ENCODE measurements at regions not wholly inside any gene's neighbourhood (a gene's known extent, or its start where the extent isn't known, plus 50 kb on each side); places are given as distances from the start of the nearest gene placed in this dataset.

- Histone ChIP-seq H3K9ac (ENCODE audit: low read depth, low read length, poor library complexity, severe bottlenecking) (no peak overlapping the region), H3K4me2 (ENCODE audit: low read depth, low read length, poor library complexity, severe bottlenecking) (no peak overlapping the region), H4K20me1 (ENCODE audit: insufficient read depth, low read length, poor library complexity, severe bottlenecking) (no peaks in the 10 kb centered on the region), H3K36me3 (ENCODE audit: insufficient read depth, low read length) (no peaks in the 10 kb centered on the region), H3K9me3 (ENCODE audit: insufficient read depth, low read depth, low read length) (no peaks in the 10 kb centered on the region), H3K4me3 (ENCODE audit: low read length, poor library complexity, severe bottlenecking) (no peak overlapping the region), H3F3A (ENCODE audit: low read depth) (no peaks in the 10 kb centered on the region), H3K79me2 (ENCODE audit: insufficient read depth, low read length) (no peaks in the 10 kb centered on the region), H2AFZ (ENCODE audit: low read length) (no peak overlapping the region), H3K27me3 (ENCODE audit: insufficient read depth, low read length, poor library complexity, severe bottlenecking) (no peaks in the 10 kb centered on the region), H3K4me1 (ENCODE audit: insufficient read depth, low read length, poor library complexity, severe bottlenecking) (no peaks in the 10 kb centered on the region), H3K9me2 (replicated peaks; ENCODE audit: low read depth, low read length) (no peaks in the 10 kb centered on the region)
- TF ChIP-seq EZH2phosphoT487 (IDR thresholded peaks at IDR 0.05; ENCODE audit: borderline replicate concordance) (no peak), CTCF (conservative IDR thresholded peaks at IDR 0.05; ENCODE audit: low read length) (no peak)
These were observed 55.7 kb upstream of the SHISA3 start for GRCh38 chr4:42341518-42342026.

GRCh38 chr4:42342459-42342858, 54.8 kb upstream of the SHISA3 start:
- Histone ChIP-seq H3K4me1 (ENCODE audit: insufficient read depth, low read length, poor library complexity, severe bottlenecking) (no peaks in the 10 kb centered on the region), H3K9ac (ENCODE audit: low read depth, low read length, poor library complexity, severe bottlenecking) (no peak overlapping the region), H4K20me1 (ENCODE audit: insufficient read depth, low read length, poor library complexity, severe bottlenecking) (no peaks in the 10 kb centered on the region), H3K27me3 (ENCODE audit: insufficient read depth, low read length, poor library complexity, severe bottlenecking) (no peaks in the 10 kb centered on the region), H3F3A (ENCODE audit: low read depth) (no peaks in the 10 kb centered on the region), H3K9me3 (ENCODE audit: insufficient read depth, low read depth, low read length) (no peaks in the 10 kb centered on the region), H3K79me2 (ENCODE audit: insufficient read depth, low read length) (no peaks in the 10 kb centered on the region), H3K4me3 (ENCODE audit: low read length, poor library complexity, severe bottlenecking) (no peak overlapping the region), H3K36me3 (ENCODE audit: insufficient read depth, low read length) (no peaks in the 10 kb centered on the region), H3K9me2 (replicated peaks; ENCODE audit: low read depth, low read length) (no peaks in the 10 kb centered on the region), H2AFZ (ENCODE audit: low read length) (no peak overlapping the region), H3K4me2 (ENCODE audit: low read depth, low read length, poor library complexity, severe bottlenecking) (no peak overlapping the region)
- TF ChIP-seq EZH2phosphoT487 (IDR thresholded peaks at IDR 0.05; ENCODE audit: borderline replicate concordance) (no peak), CTCF (conservative IDR thresholded peaks at IDR 0.05; ENCODE audit: low read length) (no peak)

GRCh38 chr4:42344309-42344708, 53.0 kb upstream of the SHISA3 start:
- H2AFZ ChIP-seq (ENCODE audit: low read length): no peak overlapping the region
- H3K9me2 ChIP-seq (replicated peaks; ENCODE audit: low read depth, low read length): no peaks in the 10 kb centered on the region
- no peaks in the 10 kb centered on the region for H4K20me1 ChIP-seq (ENCODE audit: insufficient read depth, low read length, poor library complexity, severe bottlenecking)
- TF ChIP-seq CTCF (conservative IDR thresholded peaks at IDR 0.05; ENCODE audit: low read length) (no peak), EZH2phosphoT487 (IDR thresholded peaks at IDR 0.05; ENCODE audit: borderline replicate concordance) (no peak)
- H3K9ac ChIP-seq (ENCODE audit: low read depth, low read length, poor library complexity, severe bottlenecking): no peak overlapping the region
- no peaks in the 10 kb centered on the region for H3F3A ChIP-seq (ENCODE audit: low read depth)
- no peaks in the 10 kb centered on the region for H3K36me3 ChIP-seq (ENCODE audit: insufficient read depth, low read length)
- H3K4me3 ChIP-seq (ENCODE audit: low read length, poor library complexity, severe bottlenecking): no peak overlapping the region
- H3K9me3 ChIP-seq (ENCODE audit: insufficient read depth, low read depth, low read length): no peaks in the 10 kb centered on the region
- H3K79me2 ChIP-seq (ENCODE audit: insufficient read depth, low read length): no peaks in the 10 kb centered on the region
- H3K4me2 ChIP-seq (ENCODE audit: low read depth, low read length, poor library complexity, severe bottlenecking): no peak overlapping the region
- no peaks in the 10 kb centered on the region for H3K4me1 ChIP-seq (ENCODE audit: insufficient read depth, low read length, poor library complexity, severe bottlenecking)
- no peaks in the 10 kb centered on the region for H3K27me3 ChIP-seq (ENCODE audit: insufficient read depth, low read length, poor library complexity, severe bottlenecking)
